Omental fat pad (tissue), 3 donors: ENCODE measurements at regions not wholly inside any gene's neighbourhood (a gene's known extent, or its start where the extent isn't known, plus 50 kb on each side); places are given as distances from the start of the nearest gene placed in this dataset.
"Not testable (repeated sequence)": the region's sequence is repeated elsewhere in the genome, so short reads cannot be mapped to it uniquely, and the experiment has no call there.

Experiments used
- ATAC-seq: fragments of 150-250 bp; one replicate; pipeline ENCODE4 v1.9.1; 2016; ENCODE audit warnings: mild to moderate bottlenecking, moderate library complexity; ENCODE audit not compliant: low FRiP score
- DNase-seq: peaks from one replicate; pipeline ENCODE4 v3.0.0-alpha.2; 2019; ENCODE audit warnings: low spot score
- CTCF ChIP-seq, 3 donors: fragments of 450-650 bp; IDR thresholded peaks; one replicate each; pipeline ENCODE4 v1.5.1; 2016 to 2017; ENCODE audit warnings: antibody characterized with exemption in 3 of 3, mild to moderate bottlenecking in 3 of 3, moderate library complexity in 2 of 3

- TF ChIP-seq CTCF (IDR thresholded peaks at IDR 0.05): no peak
- ATAC-seq (no peak), DNase-seq (no peak)
Measured at GRCh38 chr9:87026204-87026603, 78.9 kb upstream of the GAS1 start.

- ATAC-seq, DNase-seq: not testable (repeated sequence)
Measured at GRCh38 chr9:87028836-87029235, 81.5 kb upstream of the GAS1 start.

GRCh38 chr9:87029905-87030304 is 82.6 kb upstream of the GAS1 start:
- ATAC-seq (no peak), DNase-seq (no peak)
- TF ChIP-seq CTCF (IDR thresholded peaks at IDR 0.05): no peak

- no peak for TF ChIP-seq CTCF (IDR thresholded peaks at IDR 0.05)
- DNase-seq (no peak), ATAC-seq (no peak)
Measured at GRCh38 chr9:87034841-87035240, 87.5 kb upstream of the GAS1 start.

GRCh38 chr9:87035879-87036278 is 88.6 kb upstream of the GAS1 start:
- ATAC-seq (peak; percentile 88), DNase-seq (no peak)
- no peak for TF ChIP-seq CTCF (IDR thresholded peaks at IDR 0.05)

GRCh38 chr9:87036506-87036905 is 89.2 kb upstream of the GAS1 start:
- ATAC-seq (no peak), DNase-seq (no peak)
- TF ChIP-seq CTCF (IDR thresholded peaks at IDR 0.05): no peak

GRCh38 chr9:87039809-87040392 is 92.6 kb upstream of the GAS1 start:
- no peak for DNase-seq
- TF ChIP-seq CTCF (IDR thresholded peaks at IDR 0.05): no peak
- ATAC-seq: no peak
